ENCODE measurements at regions not wholly inside any gene's neighbourhood (a gene's known extent, or its start where the extent isn't known, plus 50 kb on each side); places are given as distances from the start of the nearest gene placed in this dataset.
"Not testable (repeated sequence)": the region's sequence is repeated elsewhere in the genome, so short reads cannot be mapped to it uniquely, and the experiment has no call there.

DNA sequence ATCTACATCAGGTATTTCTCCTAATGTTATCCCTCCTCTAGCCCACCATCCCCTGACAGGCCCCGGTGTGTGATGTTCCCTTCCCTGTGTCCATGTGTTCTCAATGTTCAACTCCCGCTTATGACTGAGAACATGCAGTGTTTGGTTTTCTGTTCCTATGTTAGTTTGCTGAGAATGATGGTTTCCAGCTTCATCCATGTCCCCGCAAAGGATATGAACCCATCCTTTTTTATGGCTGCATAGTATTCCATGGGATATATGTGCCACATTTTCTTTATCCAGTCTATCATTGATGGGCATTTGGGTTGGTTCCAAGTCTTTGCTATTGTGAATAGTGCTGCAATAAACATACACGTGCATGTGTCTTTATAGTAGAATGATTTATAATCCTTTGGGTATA lies 68.1 kb upstream of the RGS7 start:
- not testable (repeated sequence) for TF ChIP-seq CTCF (conservative IDR thresholded peaks at IDR 0.05); EZH2 (IDR thresholded peaks at IDR 0.05; ENCODE audit: low read depth)
